ENCODE measurements at regions not wholly inside any gene's neighbourhood (a gene's known extent, or its start where the extent isn't known, plus 50 kb on each side); places are given as distances from the start of the nearest gene placed in this dataset.

GRCh38 chr2:224221455-224221913, 180.4 kb downstream of the FAM124B start:
- TF ChIP-seq HDAC2 (IDR thresholded peaks at IDR 0.05) (no peak), CTCF (IDR thresholded peaks at IDR 0.05 in 2 of 3, conservative IDR thresholded peaks at IDR 0.05 in 1 of 3; ENCODE audit: control insufficient read depth in 2 of 3, extremely low read depth in 1 of 3, insufficient read depth in 1 of 3, low read depth in 3 of 3, low read length in 3 of 3) (no peak), ZNF217 (IDR thresholded peaks at IDR 0.05) (no peak), POLR2A (IDR thresholded peaks at IDR 0.05; ENCODE audit: low read depth, low read length) (no peak), RAD21 (IDR thresholded peaks at IDR 0.05; ENCODE audit: insufficient read depth, low read depth, low read length) (no peak), CHD1 (IDR thresholded peaks at IDR 0.05; ENCODE audit: low read depth, low read length) (no peak), CEBPB (IDR thresholded peaks at IDR 0.05; ENCODE audit: borderline replicate concordance in 1 of 2, low read depth in 2 of 2, low read length in 2 of 2) (no peak), EP300 (IDR thresholded peaks at IDR 0.05; ENCODE audit: borderline replicate concordance in 1 of 2, control insufficient read depth in 1 of 2, low read depth in 2 of 2, low read length in 2 of 2) (no peak), POLR2AphosphoS5 (IDR thresholded peaks at IDR 0.05; ENCODE audit: low read length) (no peak), RELB (IDR thresholded peaks at IDR 0.05; ENCODE audit: low read depth) (no peak), RFX5 (IDR thresholded peaks at IDR 0.05; ENCODE audit: low read depth, low read length) (no peak)

Measured in GM12878 (cell line).